ENCODE measurements at regions not wholly inside any gene's neighbourhood (a gene's known extent, or its start where the extent isn't known, plus 50 kb on each side); places are given as distances from the start of the nearest gene placed in this dataset.

DNA sequence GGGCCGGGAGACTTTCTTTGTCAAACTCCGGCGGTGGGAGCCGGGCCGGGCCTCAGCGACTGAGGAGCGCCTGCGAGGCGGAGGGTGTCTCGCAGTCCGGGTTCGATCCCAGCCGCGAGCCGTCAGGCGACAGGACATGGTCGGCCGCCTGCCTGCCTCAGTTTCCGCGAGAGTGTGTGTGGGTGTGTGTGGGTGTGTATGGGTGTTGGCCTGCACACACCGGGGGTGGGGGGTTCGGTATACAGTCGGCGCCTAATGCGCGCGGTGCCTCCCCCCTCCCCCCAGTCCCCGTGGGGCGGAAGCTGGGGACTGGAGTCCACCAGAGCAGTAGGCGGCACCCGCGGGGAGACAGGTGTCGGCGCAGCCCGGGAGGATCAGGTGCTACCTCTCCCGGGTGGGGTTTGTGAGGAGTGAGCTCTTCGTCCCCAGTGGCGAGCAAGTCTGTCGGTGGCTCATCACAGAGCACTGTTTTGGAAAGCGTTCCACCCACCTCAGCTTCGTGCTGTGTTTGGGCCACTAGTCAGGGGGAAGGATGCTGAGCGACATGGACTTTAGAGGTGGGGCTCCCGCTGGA is 246.3 kb downstream of the GOLGA6L6 start:
- Histone ChIP-seq H3K23ac (ENCODE audit: low read depth, low read length) (no peak overlapping the region), H3K79me1 (ENCODE audit: low read depth in 1 of 2, low read length in 2 of 2) (no peaks in the 10 kb centered on the region), H3K56ac (ENCODE audit: extremely low read depth, insufficient read depth, low read length) (no peak overlapping the region), H3K4ac (ENCODE audit: low read depth, low read length) (no peak overlapping the region), H3K9me3 (ENCODE audit: control insufficient read depth, insufficient read depth, low read length) (peaks cover 33% of the 10 kb centered on the region), H3K9ac (ENCODE audit: low read depth, low read length) (no peak overlapping the region), H2AK9ac (replicated peaks; ENCODE audit: low read depth, low read length, poor library complexity) (no peak overlapping the region), H3K4me1 (ENCODE audit: control insufficient read depth, insufficient read depth, low read length) (no peaks in the 10 kb centered on the region), H4K20me1 (ENCODE audit: insufficient read depth, low read length) (no peaks in the 10 kb centered on the region), H4K5ac (ENCODE audit: low read depth, low read length) (no peak overlapping the region), H3K27ac (ENCODE audit: insufficient read depth, low read length) (no peak overlapping the region), H3K9me1 (ENCODE audit: insufficient read depth, low read length) (no peaks in the 10 kb centered on the region), H2BK5ac (ENCODE audit: low read depth, low read length, poor library complexity, severe bottlenecking) (no peak overlapping the region), H2AFZ (replicated peaks; ENCODE audit: low read length, poor library complexity) (no peak overlapping the region), H3K36me3 (ENCODE audit: control insufficient read depth, insufficient read depth, low read length) (no peaks in the 10 kb centered on the region), H2BK15ac (ENCODE audit: low read depth, low read length) (no peak overlapping the region), H4K91ac (ENCODE audit: insufficient read depth, low read depth, low read length) (no peak overlapping the region), H3K14ac (replicated peaks; ENCODE audit: low read depth, low read length) (no peak overlapping the region), H2AK5ac (ENCODE audit: low read depth, low read length) (no peak overlapping the region), H3K4me2 (ENCODE audit: low read depth, low read length) (no peak overlapping the region), H3K4me3 (ENCODE audit: insufficient read depth, low read depth, low read length) (no peak overlapping the region), H2BK120ac (ENCODE audit: low read depth, low read length) (no peak overlapping the region), H2BK20ac (ENCODE audit: low read depth, low read length) (no peak overlapping the region), H3K18ac (ENCODE audit: low read depth, low read length) (no peak overlapping the region), H3K27me3 (ENCODE audit: control insufficient read depth, insufficient read depth, low read length) (no peaks in the 10 kb centered on the region), H4K8ac (ENCODE audit: low read depth in 2 of 2, low read length in 2 of 2) (no peak overlapping the region)
- dilution Hi-C loops (cut with HindIII; ENCODE audit: low sequenced_read_pairs, unreplicated experiment) (no loop called here), intact Hi-C loops (cut with micrococcal nuclease) (no loop called here), in situ Hi-C loops (cut with MboI; ENCODE audit: low sequenced_read_pairs) (loop anchor here (25.0 kb wide), 1 partner anchor 108 kb away; no protein-coding TSS in a partner anchor)
- CTCF ChIA-PET, result no interaction called here
- POLR2A ChIA-PET (ENCODE audit: unreplicated experiment), result no interaction called here
- BruUV-seq (replicated peaks), result no TSS peak
- TF ChIP-seq SMC3 (IDR thresholded peaks at IDR 0.05; ENCODE audit: low read depth, low read length) (no peak), NFE2L2 (IDR thresholded peaks at IDR 0.05; ENCODE audit: low read depth, low read length) (no peak), POLR2A (IDR thresholded peaks at IDR 0.05; ENCODE audit: low read depth, low read length) (no peak), CHD1 (IDR thresholded peaks at IDR 0.05; ENCODE audit: low read depth, low read length) (no peak), RCOR1 (IDR thresholded peaks at IDR 0.05; ENCODE audit: insufficient replicate concordance, low read length) (no peak), USF2 (IDR thresholded peaks at IDR 0.05; ENCODE audit: low read depth, low read length) (no peak), MXI1 (IDR thresholded peaks at IDR 0.05; ENCODE audit: borderline replicate concordance, low read depth, low read length) (no peak)
- TF ChIP-seq, protein P1, sequence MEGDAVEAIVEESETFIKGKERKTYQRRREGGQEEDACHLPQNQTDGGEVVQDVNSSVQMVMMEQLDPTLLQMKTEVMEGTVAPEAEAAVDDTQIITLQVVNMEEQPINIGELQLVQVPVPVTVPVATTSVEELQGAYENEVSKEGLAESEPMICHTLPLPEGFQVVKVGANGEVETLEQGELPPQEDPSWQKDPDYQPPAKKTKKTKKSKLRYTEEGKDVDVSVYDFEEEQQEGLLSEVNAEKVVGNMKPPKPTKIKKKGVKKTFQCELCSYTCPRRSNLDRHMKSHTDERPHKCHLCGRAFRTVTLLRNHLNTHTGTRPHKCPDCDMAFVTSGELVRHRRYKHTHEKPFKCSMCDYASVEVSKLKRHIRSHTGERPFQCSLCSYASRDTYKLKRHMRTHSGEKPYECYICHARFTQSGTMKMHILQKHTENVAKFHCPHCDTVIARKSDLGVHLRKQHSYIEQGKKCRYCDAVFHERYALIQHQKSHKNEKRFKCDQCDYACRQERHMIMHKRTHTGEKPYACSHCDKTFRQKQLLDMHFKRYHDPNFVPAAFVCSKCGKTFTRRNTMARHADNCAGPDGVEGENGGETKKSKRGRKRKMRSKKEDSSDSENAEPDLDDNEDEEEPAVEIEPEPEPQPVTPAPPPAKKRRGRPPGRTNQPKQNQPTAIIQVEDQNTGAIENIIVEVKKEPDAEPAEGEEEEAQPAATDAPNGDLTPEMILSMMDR (conservative IDR thresholded peaks at IDR 0.05; ENCODE audit: low read depth, low read length), result no peak
- WGBS, 2 experiments (ENCODE audit: extremely low coverage in 2 of 2, insufficient read length in 1 of 2), result 94% methylated on average over 28 of the region's 43 CpGs; no CpG with 5 or more reads in 1 of the 2 experiments
- no peak for DNase-seq
- ATAC-seq (ENCODE audit: low read depth), result no peak
